Mammary epithelial cell (primary cell): ENCODE measurements at regions not wholly inside any gene's neighbourhood (a gene's known extent, or its start where the extent isn't known, plus 50 kb on each side); places are given as distances from the start of the nearest gene placed in this dataset.

Experiments used
- EZH2 ChIP-seq: IDR thresholded peaks from 2 replicates; pipeline ENCODE4 v1.6.1; 2012; ENCODE audit warnings: low read length, inconsistent platforms, borderline replicate concordance
- TF ChIP-seq, protein P1 (sequence below), 2 donors: IDR thresholded peaks in 1 of 2; conservative IDR thresholded peaks in 1 of 2; 2 replicates each; pipeline ENCODE4 v1.5.1; 2011 to 2012; ENCODE audit warnings: inconsistent platforms in 2 of 2, low read length in 2 of 2, mild to moderate bottlenecking in 2 of 2, control low read depth in 1 of 2, low read depth in 1 of 2; ENCODE audit not compliant: insufficient read depth in 1 of 2; ENCODE audit errors: extremely low read depth in 1 of 2

DNA sequence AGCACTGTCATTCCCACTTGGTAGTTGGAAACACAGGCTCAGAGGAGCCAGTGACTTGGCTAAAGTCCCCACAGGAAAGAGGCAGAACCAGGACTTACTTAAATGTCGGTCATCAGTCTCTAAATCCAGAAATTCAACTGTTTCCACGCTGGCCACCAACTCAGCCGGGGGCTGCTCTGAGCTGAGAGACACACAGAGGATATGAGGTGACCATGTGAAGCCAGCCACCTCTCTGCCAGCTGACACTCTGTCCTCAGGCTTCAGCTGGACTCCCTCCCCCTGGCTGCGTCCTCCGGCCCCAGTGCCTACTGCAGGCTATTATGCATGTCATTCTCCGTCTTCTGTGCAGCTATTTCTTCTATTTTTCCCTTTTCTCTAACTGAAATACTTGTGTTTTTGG lies 168.9 kb downstream of the ANKRD30B start:
- TF ChIP-seq, protein P1, sequence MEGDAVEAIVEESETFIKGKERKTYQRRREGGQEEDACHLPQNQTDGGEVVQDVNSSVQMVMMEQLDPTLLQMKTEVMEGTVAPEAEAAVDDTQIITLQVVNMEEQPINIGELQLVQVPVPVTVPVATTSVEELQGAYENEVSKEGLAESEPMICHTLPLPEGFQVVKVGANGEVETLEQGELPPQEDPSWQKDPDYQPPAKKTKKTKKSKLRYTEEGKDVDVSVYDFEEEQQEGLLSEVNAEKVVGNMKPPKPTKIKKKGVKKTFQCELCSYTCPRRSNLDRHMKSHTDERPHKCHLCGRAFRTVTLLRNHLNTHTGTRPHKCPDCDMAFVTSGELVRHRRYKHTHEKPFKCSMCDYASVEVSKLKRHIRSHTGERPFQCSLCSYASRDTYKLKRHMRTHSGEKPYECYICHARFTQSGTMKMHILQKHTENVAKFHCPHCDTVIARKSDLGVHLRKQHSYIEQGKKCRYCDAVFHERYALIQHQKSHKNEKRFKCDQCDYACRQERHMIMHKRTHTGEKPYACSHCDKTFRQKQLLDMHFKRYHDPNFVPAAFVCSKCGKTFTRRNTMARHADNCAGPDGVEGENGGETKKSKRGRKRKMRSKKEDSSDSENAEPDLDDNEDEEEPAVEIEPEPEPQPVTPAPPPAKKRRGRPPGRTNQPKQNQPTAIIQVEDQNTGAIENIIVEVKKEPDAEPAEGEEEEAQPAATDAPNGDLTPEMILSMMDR (conservative IDR thresholded peaks at IDR 0.05 in 1 of 2, IDR thresholded peaks at IDR 0.05 in 1 of 2; ENCODE audit: extremely low read depth in 1 of 2, insufficient read depth in 1 of 2, low read depth in 1 of 2, low read length in 2 of 2), result no peak
- no peak for TF ChIP-seq EZH2
